ENCODE measurements at regions not wholly inside any gene's neighbourhood (a gene's known extent, or its start where the extent isn't known, plus 50 kb on each side); places are given as distances from the start of the nearest gene placed in this dataset.
A peak's percentile ranks its signal among the peaks of the same experiment; 100 is the strongest.
"Not testable (repeated sequence)": the region's sequence is repeated elsewhere in the genome, so short reads cannot be mapped to it uniquely, and the experiment has no call there.

GRCh38 chr1:90400131-90400530 is 317.0 kb downstream of the BARHL2 start:
- DNase-seq, result no peak

GRCh38 chr1:90396917-90397316 is 320.2 kb downstream of the BARHL2 start:
- DNase-seq, result no peak

DNA sequence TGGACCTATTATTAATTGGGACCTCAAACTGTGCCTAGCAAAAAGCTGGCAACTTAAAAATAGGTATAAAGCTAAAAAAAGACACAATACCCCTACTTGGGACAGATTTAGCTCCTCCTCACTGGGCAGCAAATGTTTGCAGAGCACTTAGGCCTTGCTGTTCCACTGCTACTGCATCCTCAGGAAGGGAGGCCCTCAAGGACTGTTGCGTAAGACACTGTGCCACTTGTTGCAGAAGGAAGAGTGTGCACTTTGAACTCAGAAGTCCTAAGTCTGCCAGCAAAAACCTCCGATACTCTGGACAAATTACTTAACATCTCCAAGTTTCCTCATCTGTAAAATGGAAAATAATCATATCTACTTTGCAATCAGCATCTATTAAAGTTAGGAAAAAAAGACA is 322.9 kb downstream of the BARHL2 start:
- no peak for DNase-seq

- DNase-seq, result no peak
Observed at GRCh38 chr1:90393025-90393424, 324.1 kb downstream of the BARHL2 start.

- no peak for DNase-seq
Observed at GRCh38 chr1:90391126-90391525, 326.0 kb downstream of the BARHL2 start.

GRCh38 chr1:90387805-90388204 is 329.3 kb downstream of the BARHL2 start:
- no peak for DNase-seq

DNA sequence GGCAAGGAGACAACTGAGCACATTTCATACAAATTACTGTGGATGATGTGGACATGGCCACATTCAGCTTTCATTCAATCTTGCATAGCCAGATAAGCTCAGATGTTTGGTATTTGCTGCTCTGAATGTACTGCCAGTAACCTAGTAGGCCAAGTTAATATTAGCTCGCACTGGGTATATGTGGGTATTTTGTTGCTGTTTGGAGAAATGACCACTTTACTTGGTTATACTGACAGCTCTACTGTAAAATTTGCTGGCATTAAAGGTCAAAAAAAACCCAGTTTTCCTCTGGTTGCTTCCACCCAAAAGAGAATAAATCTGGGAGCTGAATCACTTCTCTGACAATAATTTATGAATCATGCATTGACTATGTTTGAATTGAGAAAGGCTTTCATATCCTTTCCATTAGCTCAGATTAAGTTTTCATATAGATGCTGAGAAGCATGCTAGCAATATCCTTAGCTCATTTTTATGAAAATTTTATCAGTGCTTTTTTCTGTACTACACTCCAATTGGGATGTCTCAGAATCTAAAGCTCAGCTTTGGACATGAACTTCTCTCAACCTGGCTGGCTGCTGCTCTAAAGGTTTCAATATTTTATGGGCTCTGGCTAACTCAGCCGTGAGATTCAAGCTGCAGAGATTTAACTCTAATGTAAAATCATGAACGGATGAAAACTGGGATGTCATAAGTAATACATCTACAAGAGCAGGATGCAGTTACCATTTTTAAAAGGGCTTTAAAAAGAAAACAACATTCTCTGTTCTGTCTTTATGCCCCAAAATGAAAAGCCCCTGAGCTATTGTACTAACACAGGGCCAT is 330.0 kb downstream of the BARHL2 start:
- DNase-seq, result no peak

DNA sequence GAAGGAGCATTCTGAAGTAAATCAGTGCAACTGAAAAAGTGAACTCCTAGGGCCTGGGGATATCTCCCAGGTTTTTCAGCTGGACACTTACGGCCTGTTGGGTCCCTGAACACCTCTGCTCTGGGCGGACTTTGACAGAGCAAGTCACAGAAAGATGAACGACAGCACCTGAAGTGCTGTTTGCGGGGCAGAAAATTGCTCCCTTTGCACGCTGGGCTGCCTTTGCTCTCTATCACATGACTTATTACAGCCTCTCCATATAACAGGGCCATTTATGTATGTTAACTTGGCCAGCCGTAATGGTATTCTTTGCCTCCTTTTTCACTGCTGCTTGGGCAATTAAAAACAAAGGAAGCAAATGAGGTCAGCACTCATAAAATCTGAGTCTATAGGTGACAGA is 332.9 kb downstream of the BARHL2 start:
- no peak for DNase-seq

- DNase-seq, result no peak
Observed at GRCh38 chr1:90382161-90382560, 334.9 kb downstream of the BARHL2 start.

- DNase-seq, result no peak
Observed at GRCh38 chr1:90381598-90381997, 335.5 kb downstream of the BARHL2 start.

DNA sequence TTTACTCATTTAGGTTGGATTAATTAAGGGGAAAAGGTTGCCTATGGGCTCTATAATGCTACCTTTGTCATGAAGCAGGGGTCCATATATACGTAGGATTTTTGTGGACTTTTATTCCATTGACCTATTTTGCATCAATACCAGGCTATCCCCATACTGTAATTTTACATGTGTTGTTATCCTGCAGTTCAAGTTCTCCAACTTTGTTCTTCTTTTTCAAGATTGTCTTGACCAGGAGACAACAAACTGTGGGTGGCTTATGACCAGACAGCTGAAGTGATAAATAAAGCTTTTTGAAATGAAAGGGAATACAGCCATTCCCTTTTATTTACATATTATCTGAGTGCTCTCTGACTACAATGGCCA is 345.7 kb downstream of the BARHL2 start:
- DNase-seq, result no peak

- no peak for DNase-seq
Observed at GRCh38 chr1:90370686-90371447, 346.2 kb downstream of the BARHL2 start.

DNA sequence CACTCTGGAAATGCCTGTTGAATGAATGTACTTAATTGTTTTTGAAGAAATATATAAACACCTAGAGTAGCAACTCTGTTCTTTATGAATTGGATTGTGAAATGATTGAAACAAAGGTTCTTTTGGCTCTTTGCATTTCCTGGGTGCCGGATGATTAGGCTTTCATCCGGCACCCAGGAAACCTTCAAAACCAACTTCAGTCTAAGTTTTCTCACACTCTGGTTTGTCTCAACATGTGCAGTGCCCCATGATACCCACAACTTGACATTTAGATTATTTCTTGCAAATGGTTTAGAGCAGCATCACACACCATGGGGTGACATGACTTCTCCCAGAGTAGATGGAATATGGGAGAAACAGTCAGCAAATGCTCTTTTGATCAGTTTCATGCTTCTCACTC is 354.9 kb downstream of the BARHL2 start:
- DNase-seq, result no peak

DNA sequence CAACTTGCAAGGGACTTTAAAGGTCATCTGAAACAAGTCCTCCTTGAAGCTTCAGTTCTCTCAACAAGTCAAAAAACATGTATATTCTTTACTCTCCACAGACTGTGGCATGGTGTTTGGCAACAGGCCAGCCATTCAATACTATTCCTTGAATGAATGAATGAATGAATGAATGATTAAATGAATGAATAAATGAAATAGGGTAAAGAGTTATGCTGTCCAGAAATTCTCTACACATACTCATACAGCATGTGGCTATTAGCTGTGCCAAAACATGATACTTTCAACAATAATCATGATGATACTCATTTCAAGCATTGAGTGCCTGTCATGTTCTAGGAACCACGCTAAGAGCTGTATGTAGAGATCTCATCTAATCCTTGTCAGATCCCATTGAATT is 356.1 kb downstream of the BARHL2 start:
- DNase-seq, result no peak

DNA sequence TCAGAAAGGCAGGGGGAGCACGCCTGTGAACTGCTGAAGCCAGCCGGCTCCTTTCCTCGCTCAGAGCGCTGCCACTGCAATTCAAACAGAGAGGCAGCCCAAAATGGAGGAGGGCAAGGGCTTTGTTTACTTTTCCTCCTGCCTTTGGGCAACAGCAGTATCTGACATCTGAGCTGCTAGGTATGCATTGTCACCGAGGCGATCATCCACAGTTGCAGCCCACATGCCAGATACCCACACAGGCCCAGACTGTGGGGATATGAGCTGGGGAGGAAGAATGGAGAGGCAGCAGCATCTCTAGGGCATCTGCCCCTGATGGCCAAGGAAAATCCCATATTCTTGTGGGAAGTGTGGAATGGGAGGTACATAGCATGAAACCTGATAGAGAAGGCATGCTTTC is 357.1 kb downstream of the BARHL2 start:
- DNase-seq, result no peak

DNA sequence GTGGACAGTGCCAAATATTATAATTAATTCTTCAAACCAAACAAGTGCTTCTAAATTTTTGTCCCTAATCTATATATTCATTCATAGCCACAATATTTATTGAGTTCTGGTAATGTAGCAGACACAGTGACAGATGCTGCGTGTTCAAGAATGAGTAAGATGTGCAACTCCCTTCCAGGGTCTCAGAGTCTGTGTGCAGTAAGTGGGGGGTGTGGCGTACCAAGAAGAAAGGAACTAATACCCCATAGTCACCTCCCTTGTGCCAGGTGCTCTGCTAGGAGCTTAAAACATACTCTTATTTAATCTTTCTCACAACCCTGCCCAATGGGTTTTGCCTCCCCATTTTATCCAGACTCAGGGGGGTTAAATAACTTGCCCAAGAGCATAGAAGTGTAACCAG is 358.7 kb downstream of the BARHL2 start:
- no peak for DNase-seq

- peak; percentile 5 for DNase-seq
Observed at GRCh38 chr1:90357995-90358394, 359.1 kb downstream of the BARHL2 start.

DNA sequence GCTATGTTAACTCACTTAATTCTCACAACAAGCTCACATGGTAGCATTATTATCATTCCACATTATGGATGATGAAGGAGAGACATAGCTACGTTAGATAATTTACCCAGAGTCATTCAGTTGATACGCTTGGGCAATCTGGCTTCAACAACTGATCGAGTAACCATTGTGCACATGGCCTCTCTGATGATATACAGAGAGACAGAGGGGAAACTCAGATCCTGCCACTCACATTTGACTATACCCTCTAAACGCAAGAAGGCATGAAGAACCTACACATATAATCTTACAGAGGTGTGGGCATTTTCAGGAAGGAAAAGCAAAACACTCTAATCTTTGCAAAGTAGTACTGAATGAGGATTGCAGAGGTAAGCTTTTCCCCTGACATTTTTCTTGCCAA is 360.1 kb downstream of the BARHL2 start:
- no peak for DNase-seq

DNA sequence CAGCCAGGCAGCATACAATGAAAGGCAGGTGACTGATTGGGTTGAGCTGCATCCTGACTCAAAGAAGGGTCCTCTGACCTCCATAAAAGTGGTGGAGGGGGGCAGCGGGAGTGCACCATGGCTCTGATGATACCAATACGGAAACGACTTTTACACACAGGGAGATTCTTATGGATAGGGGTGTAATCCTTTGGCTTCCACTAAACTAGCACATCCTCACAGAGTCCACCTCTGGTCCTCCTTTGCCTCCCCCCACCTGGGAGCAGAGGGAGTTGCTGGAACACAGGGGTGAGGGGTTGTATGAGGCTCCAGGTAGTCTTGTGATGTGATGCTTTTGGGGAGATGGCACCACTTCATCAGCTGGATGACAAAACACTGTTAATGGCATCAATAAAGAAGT is 361.0 kb downstream of the BARHL2 start:
- no peak for DNase-seq

DNA sequence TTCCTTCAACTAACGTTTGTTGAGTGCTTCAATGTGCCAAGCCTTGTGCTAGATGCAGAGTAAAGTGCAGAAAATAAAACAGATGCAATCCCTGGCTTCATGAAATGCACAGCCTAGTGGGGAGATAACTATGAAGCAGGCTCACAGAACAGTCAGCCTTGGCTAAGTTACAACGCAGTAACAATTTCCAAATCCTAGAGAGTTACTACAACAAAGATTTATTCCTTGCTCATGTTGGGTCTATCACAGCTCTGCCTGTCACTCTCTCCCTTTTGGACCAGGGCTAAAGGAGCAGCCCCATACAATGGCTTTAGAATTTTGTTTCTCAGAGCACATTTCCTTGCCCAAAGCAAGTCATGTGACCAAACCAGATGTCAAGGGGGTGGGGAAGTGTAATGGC is 359.8 kb downstream of the ZNF326 start:
- DNase-seq, result no peak

DNA sequence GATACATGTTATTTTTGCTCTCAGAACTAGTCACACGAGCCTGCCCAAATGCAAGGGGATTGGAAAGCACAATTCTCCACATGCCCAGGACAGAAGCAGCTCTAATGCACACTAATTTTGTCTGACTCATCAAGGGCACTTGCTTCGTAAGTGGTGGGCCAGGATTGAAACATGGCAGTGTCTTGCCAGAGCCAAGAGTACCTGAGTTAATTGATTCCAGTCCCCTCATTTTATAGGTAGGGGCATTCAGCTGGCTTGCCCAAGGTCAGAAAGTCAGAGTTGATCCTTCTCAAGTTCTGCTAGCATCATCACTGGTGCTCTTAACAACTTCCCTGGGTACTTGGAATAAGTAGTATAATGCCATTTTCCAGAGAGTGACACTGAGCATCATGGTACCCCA is 356.1 kb downstream of the ZNF326 start:
- no peak for DNase-seq

- no peak for DNase-seq
Observed at GRCh38 chr1:90349510-90349909, 354.6 kb downstream of the ZNF326 start.

DNA sequence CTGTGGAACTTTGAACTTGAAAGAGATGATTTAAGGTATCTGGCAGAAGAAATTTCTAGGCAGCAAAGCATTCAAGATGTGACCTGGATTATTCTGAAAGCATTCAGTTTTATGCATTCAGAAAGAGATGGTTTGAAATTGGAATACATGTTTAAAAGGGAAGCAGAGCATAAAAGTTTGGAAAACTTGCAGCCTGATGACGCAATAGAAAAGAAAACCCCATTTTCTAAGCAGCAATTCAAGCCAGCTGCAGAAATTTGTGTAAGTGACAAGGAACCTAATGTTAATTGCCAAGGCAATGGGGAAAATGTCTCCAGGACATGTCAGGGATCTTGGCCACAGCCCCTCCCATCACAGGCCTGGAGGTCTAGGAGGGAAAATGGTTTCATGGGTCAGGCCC is 354.0 kb downstream of the ZNF326 start:
- no peak for DNase-seq

DNA sequence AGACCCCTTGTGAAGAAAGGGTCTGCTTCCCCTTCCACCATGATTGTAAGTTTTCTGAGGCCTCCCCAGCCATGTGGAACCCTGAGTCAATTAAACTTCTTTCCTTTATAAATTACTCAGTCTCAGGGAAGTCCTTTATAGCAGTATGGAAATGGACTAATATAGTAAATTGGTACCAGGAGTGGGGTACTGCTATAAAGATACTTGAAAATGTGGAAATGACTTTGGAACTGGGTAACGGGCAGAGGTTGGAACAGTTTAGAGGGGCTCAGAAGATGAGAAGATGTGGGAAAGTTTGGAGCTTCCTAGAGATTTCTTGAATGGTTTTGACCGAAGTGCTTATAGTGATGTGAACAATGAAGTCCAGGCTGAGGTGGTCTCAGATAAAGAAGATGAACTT is 353.5 kb downstream of the ZNF326 start:
- DNase-seq, result not testable (repeated sequence)

- DNase-seq, result no peak
Observed at GRCh38 chr1:90347366-90347765, 352.5 kb downstream of the ZNF326 start.

Measured in activated CD4-positive, alpha-beta T cell treated with anti-CD3 and anti-CD28 coated beads, Interleukin-2, amount 50 U/mL, for 16 hours (primary cell).